ENCODE measurements at regions not wholly inside any gene's neighbourhood (a gene's known extent, or its start where the extent isn't known, plus 50 kb on each side); places are given as distances from the start of the nearest gene placed in this dataset.
A peak's percentile ranks its signal among the peaks of the same experiment; 100 is the strongest.

DNA sequence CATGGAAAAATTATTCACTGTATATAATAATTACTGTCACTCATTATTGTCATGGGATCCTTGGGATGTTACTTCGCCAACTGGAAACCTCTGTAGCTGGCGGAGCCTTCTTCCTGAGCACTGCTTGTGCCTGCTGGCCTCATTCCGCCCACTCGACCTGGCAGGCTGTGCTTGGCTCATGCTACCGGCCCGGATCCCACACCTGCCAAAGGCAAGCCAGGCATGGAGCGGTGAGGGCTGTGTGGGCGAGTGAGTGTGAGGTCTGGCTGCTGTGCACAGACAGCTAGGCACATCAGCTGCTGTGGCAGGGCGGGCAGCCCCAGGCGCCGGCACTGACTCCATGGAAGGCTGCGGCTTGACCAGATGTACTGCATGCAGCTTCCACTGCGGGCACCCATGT lies 78.4 kb downstream of the DISP1 start:
- no peaks in the 10 kb centered on the region for H3K36me3 ChIP-seq
- H3K4me3 ChIP-seq, result no peak overlapping the region
- no peak for DNase-seq (ENCODE audit: low spot score in 2 of 2)
- WGBS, result 52% methylated on average over 5 of the region's 13 CpGs
- H3K27ac ChIP-seq, result no peak overlapping the region
- H3K27me3 ChIP-seq, result no peaks in the 10 kb centered on the region
- TF ChIP-seq POLR2A (IDR thresholded peaks at IDR 0.05), result no peak
- TF ChIP-seq POLR2AphosphoS5 (IDR thresholded peaks at IDR 0.05), result peak in 1 of 3 donors; percentile 20
- H3K9me3 ChIP-seq, result no peaks in the 10 kb centered on the region
- H3K4me1 ChIP-seq, result peaks cover 32% of the 10 kb centered on the region

DNA sequence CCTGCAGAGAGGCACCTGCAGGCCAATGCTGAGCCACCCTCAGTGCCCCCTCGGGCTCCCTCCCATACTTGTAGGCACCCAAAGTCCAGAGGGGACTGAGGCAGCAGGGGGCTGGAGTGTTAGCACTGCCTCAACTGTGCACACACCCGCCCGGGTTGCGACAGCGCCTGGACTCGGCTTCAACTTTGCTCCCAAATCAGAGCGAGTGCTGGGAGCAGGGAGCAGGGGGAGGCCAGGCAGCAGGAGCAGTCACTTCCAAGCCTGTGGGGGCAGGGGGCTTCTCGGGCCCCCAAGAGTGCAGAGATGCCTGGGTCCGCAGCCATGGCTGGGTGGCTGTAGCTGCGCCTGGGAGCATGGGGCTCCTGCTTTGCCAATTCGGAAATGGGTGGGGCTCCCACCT lies 79.5 kb downstream of the DISP1 start:
- peaks cover 35% of the 10 kb centered on the region for H3K4me1 ChIP-seq
- H3K36me3 ChIP-seq, result no peaks in the 10 kb centered on the region
- H3K27me3 ChIP-seq, result no peaks in the 10 kb centered on the region
- no peak overlapping the region for H3K4me3 ChIP-seq
- no peak for TF ChIP-seq EP300 (IDR thresholded peaks at IDR 0.05)
- H3K27ac ChIP-seq, result no peak overlapping the region
- no peaks in the 10 kb centered on the region for H3K9me3 ChIP-seq
- no peak for DNase-seq (ENCODE audit: low spot score in 2 of 2)
- 99% methylated on average over 9 of the region's 11 CpGs for WGBS

- Histone ChIP-seq H3K9me3 (no peaks in the 10 kb centered on the region), H3K4me3 (peak overlapping the region; percentile 21), H3K27me3 (no peaks in the 10 kb centered on the region), H3K27ac (no peak overlapping the region), H3K4me1 (peaks cover 20% of the 10 kb centered on the region), H3K36me3 (no peaks in the 10 kb centered on the region)
- TF ChIP-seq POLR2A (IDR thresholded peaks at IDR 0.05) (no peak), POLR2AphosphoS5 (IDR thresholded peaks at IDR 0.05) (no peak), EP300 (IDR thresholded peaks at IDR 0.05) (no peak)
- TF ChIP-seq, protein P1, sequence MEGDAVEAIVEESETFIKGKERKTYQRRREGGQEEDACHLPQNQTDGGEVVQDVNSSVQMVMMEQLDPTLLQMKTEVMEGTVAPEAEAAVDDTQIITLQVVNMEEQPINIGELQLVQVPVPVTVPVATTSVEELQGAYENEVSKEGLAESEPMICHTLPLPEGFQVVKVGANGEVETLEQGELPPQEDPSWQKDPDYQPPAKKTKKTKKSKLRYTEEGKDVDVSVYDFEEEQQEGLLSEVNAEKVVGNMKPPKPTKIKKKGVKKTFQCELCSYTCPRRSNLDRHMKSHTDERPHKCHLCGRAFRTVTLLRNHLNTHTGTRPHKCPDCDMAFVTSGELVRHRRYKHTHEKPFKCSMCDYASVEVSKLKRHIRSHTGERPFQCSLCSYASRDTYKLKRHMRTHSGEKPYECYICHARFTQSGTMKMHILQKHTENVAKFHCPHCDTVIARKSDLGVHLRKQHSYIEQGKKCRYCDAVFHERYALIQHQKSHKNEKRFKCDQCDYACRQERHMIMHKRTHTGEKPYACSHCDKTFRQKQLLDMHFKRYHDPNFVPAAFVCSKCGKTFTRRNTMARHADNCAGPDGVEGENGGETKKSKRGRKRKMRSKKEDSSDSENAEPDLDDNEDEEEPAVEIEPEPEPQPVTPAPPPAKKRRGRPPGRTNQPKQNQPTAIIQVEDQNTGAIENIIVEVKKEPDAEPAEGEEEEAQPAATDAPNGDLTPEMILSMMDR (IDR thresholded peaks at IDR 0.05), result no peak
- DNase-seq (ENCODE audit: low spot score in 2 of 2), result no peak
- WGBS, result 72% methylated on average over 3 of the region's 3 CpGs
Measured at GRCh38 chr1:222896630-222897526, 82.0 kb downstream of the DISP1 start.

DNA sequence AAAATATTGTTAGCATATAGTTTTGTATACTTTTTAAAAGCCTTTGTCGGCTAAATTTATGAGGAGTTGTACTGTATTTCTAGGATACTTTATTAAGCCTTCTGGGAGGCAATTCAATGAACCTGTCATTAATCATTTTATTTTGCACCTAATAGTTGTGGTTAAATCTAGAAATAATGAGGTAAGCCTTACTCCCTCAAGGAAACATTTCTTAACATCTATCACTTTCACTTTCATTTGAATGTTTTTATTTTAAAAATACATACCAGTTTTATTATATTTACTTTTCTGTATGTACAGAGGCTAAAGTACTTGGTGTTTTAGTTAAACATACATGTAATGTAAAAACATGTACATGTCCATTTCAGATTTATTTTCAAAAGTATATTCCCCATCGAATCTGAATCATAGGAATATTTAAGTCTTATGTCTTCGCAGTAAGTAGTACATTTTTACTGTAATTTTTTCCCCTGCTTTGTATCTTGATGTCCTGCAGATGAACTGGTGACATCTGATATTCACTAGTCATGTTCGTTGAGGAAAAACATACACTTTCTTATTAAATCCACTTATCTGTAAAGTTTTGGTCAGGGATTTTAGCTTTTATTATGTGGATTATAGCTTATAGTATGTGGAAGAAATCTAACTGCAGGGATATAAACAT lies 82.8 kb downstream of the DISP1 start:
- H3K36me3 ChIP-seq, result no peaks in the 10 kb centered on the region
- WGBS, result 16% methylated on average over 4 of the region's 4 CpGs
- H3K4me1 ChIP-seq, result peaks cover 19% of the 10 kb centered on the region
- no peaks in the 10 kb centered on the region for H3K27me3 ChIP-seq
- H3K9me3 ChIP-seq, result no peaks in the 10 kb centered on the region
- H3K4me3 ChIP-seq, result peak overlapping the region; percentile 21
- TF ChIP-seq, protein P1 (IDR thresholded peaks at IDR 0.05), result no peak
- TF ChIP-seq POLR2A (IDR thresholded peaks at IDR 0.05), result no peak
- no peak for TF ChIP-seq POLR2AphosphoS5 (IDR thresholded peaks at IDR 0.05)
- H3K27ac ChIP-seq, result no peak overlapping the region
- no peak for DNase-seq (ENCODE audit: low spot score in 2 of 2)

DNA sequence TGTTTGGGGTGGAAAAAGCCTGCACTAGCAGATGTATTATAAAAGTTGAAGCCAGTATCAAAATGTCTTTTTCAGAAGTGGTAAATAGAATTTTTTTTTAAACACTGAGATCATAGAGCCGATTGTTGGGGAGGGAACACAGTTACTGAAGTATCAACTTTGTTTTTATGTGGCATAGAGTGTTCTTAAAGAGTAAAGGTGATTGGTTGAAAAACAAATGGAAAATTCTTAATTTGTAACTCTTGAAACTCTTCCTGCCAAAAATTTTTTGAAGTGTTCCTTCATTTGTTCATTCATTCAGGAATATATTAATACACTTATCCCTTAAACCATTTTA lies 83.3 kb downstream of the DISP1 start:
- peaks cover 18% of the 10 kb centered on the region for H3K4me1 ChIP-seq
- H3K36me3 ChIP-seq, result no peaks in the 10 kb centered on the region
- no peaks in the 10 kb centered on the region for H3K9me3 ChIP-seq
- no peaks in the 10 kb centered on the region for H3K27me3 ChIP-seq
- WGBS, result 21% methylated on average over 1 of the region's 1 CpG
- peak overlapping the region; percentile 21 for H3K4me3 ChIP-seq
- TF ChIP-seq POLR2A (IDR thresholded peaks at IDR 0.05) (no peak), EP300 (IDR thresholded peaks at IDR 0.05) (no peak), POLR2AphosphoS5 (IDR thresholded peaks at IDR 0.05) (no peak)
- TF ChIP-seq, protein P1 (IDR thresholded peaks at IDR 0.05), result no peak
- no peak overlapping the region for H3K27ac ChIP-seq
- no peak for DNase-seq (ENCODE audit: low spot score in 2 of 2)

GRCh38 chr1:222899471-222899870 lies 84.6 kb downstream of the DISP1 start:
- Histone ChIP-seq H3K36me3 (no peaks in the 10 kb centered on the region), H3K4me3 (no peak overlapping the region), H3K9me3 (no peaks in the 10 kb centered on the region), H3K27ac (no peak overlapping the region), H3K4me1 (peaks cover 10% of the 10 kb centered on the region), H3K27me3 (no peaks in the 10 kb centered on the region)
- TF ChIP-seq EP300 (IDR thresholded peaks at IDR 0.05) (no peak), POLR2A (IDR thresholded peaks at IDR 0.05) (no peak), POLR2AphosphoS5 (IDR thresholded peaks at IDR 0.05) (no peak)
- TF ChIP-seq, protein P1 (IDR thresholded peaks at IDR 0.05), result no peak
- 83% methylated on average over 4 of the region's 4 CpGs for WGBS
- no peak for DNase-seq (ENCODE audit: low spot score in 2 of 2)

All from suprapubic skin (tissue), 4 donors.